Neural cell (in vitro differentiated cells): ENCODE measurements at regions not wholly inside any gene's neighbourhood (a gene's known extent, or its start where the extent isn't known, plus 50 kb on each side); places are given as distances from the start of the nearest gene placed in this dataset.

Experiments
- H2AFZ ChIP-seq: fragments of 200-600, 300-800 bp; sonication (generic), shearing (Covaris generic); 2 replicates; pipeline ENCODE4 v1.6.0; 2014; ENCODE audit warnings: low read depth, mild to moderate bottlenecking, antibody characterized with exemption, low read length, moderate library complexity
- H3F3A ChIP-seq: fragments of 200-600 bp; shearing (Covaris generic); 2 replicates; pipeline ENCODE4 v1.6.1; 2016; ENCODE audit warnings: mild to moderate bottlenecking, moderate library complexity, mixed read lengths, antibody characterized with exemption, low read length; ENCODE audit not compliant: insufficient read depth, poor library complexity, severe bottlenecking
- H3K27ac ChIP-seq: fragments of 200-600, 300-800 bp; sonication (generic), shearing (Covaris generic); 2 replicates; pipeline ENCODE4 v1.5.1; 2014; ENCODE audit warnings: mild to moderate bottlenecking, low read length, moderate library complexity
- H3K27me3 ChIP-seq: fragments of 300-800, 200-600 bp; sonication (generic), shearing (Covaris generic); 2 replicates; pipeline ENCODE4 v1.6.0; 2014; ENCODE audit warnings: mild to moderate bottlenecking, low read depth, low read length, moderate library complexity; ENCODE audit not compliant: insufficient read depth
- H3K36me3 ChIP-seq: fragments of 300-800, 200-600 bp; sonication (generic), shearing (Covaris generic); 2 replicates; pipeline ENCODE4 v1.5.1; 2014; ENCODE audit warnings: mild to moderate bottlenecking, antibody characterized with exemption, low read length, moderate library complexity; ENCODE audit not compliant: insufficient read depth
- H3K4me2 ChIP-seq: fragments of 300-800, 200-600 bp; sonication (generic), shearing (Covaris generic); 2 replicates; pipeline ENCODE4 v1.6.0; 2014; ENCODE audit warnings: mild to moderate bottlenecking, low read length
- H3K4me3 ChIP-seq: fragments of 300-800, 200-600 bp; sonication (generic), shearing (Covaris generic); 2 replicates; pipeline ENCODE4 v1.5.1; 2014; ENCODE audit warnings: mild to moderate bottlenecking, low read length, moderate library complexity
- H3K79me2 ChIP-seq: fragments of 200-600 bp; shearing (Covaris generic); replicated peaks from 2 replicates; pipeline ENCODE4 v1.6.0; 2014; ENCODE audit warnings: mild to moderate bottlenecking, low read length, moderate library complexity; ENCODE audit not compliant: insufficient read depth
- H3K9ac ChIP-seq: fragments of 300-800, 200-600 bp; sonication (generic), shearing (Covaris generic); 2 replicates; pipeline ENCODE4 v1.6.1; 2016; ENCODE audit warnings: mild to moderate bottlenecking, low read length, mixed read lengths
- H3K9me2 ChIP-seq: fragments of 200-600 bp; shearing (Covaris generic); 2 replicates; pipeline ENCODE4 v1.6.1; 2016; ENCODE audit warnings: mild to moderate bottlenecking, low read length, mixed read lengths; ENCODE audit not compliant: insufficient read depth
- H3K9me3 ChIP-seq: fragments of 200-600, 300-800 bp; sonication (generic), shearing (Covaris generic); 2 replicates; pipeline ENCODE4 v1.6.1; 2016; ENCODE audit warnings: mild to moderate bottlenecking, mixed run types, low read length, moderate library complexity, mixed read lengths
- H4K20me1 ChIP-seq: fragments of 200-600 bp; shearing (Covaris generic); 2 replicates; pipeline ENCODE4 v1.6.1; 2016; ENCODE audit warnings: mild to moderate bottlenecking, mixed run types; ENCODE audit not compliant: insufficient read depth
- EP300 ChIP-seq: fragments of 450-650 bp; conservative IDR thresholded peaks from 2 replicates; pipeline ENCODE4 v1.6.1; 2014; ENCODE audit warnings: antibody characterized with exemption, mild to moderate bottlenecking, moderate library complexity; ENCODE audit not compliant: poor library complexity, severe bottlenecking
- EZH2 ChIP-seq: fragments of 200-600, 300-800 bp; shearing (Covaris generic), sonication (generic); IDR thresholded peaks from 2 replicates; pipeline ENCODE4 v1.6.1; 2014; ENCODE audit warnings: antibody characterized with exemption, low read length, borderline replicate concordance, mild to moderate bottlenecking; ENCODE audit not compliant: insufficient read depth, poor library complexity, severe bottlenecking
- MXI1 ChIP-seq: fragments of 450-650 bp; conservative IDR thresholded peaks from 2 replicates; pipeline ENCODE4 v1.6.1; 2014; ENCODE audit warnings: antibody characterized with exemption, mild to moderate bottlenecking; ENCODE audit not compliant: poor library complexity, severe bottlenecking
- POLR2AphosphoS5 ChIP-seq: IDR thresholded peaks from 2 replicates; pipeline ENCODE4 v1.6.1; 2012
- RAD21 ChIP-seq: fragments of 450-650 bp; conservative IDR thresholded peaks from 2 replicates; pipeline ENCODE4 v1.6.1; 2014; ENCODE audit warnings: antibody characterized with exemption, mild to moderate bottlenecking, moderate library complexity
- REST ChIP-seq: IDR thresholded peaks from 2 replicates; pipeline ENCODE4 v1.6.1; 2012; ENCODE audit warnings: borderline replicate concordance
- SMC3 ChIP-seq: fragments of 450-650 bp; conservative IDR thresholded peaks from 2 replicates; pipeline ENCODE4 v1.6.1; 2014; ENCODE audit warnings: antibody characterized with exemption, mild to moderate bottlenecking, moderate library complexity; ENCODE audit not compliant: poor library complexity
- TAF1 ChIP-seq: IDR thresholded peaks from 2 replicates; pipeline ENCODE4 v1.6.1; 2012; ENCODE audit warnings: low read depth
- TF ChIP-seq, protein P1 (sequence below): fragments of 450-650 bp; IDR thresholded peaks from 2 replicates; pipeline ENCODE4 v1.5.1; 2014; ENCODE audit warnings: antibody characterized with exemption, mild to moderate bottlenecking, moderate library complexity; ENCODE audit not compliant: poor library complexity, severe bottlenecking

- H3K4me3 ChIP-seq = no peak overlapping the region
- no peak for TF ChIP-seq MXI1
- no peak for TF ChIP-seq EP300
These were observed 1093.7 kb downstream of the SLC6A15 start for GRCh38 chr12:83818881-83819280.

DNA sequence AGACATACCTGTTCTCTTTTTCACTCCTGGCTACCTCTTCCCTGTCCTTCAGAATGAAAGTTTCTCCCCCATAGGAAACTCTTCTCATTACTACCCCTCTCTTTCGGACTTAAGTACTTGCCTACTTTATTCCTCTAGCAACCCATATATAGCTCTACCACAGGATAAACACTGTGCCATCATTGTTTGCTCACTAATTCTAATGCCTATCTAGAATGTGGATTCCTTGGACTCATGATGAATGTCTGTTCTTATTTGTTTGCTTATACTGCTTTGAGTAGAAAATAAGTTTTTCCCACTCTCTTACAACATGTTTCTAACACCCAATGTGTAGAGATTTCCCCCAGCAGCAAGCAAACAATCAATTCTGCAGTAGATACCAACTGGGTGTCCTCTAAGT is 1094.9 kb downstream of the SLC6A15 start:
- Histone ChIP-seq H3K9me2 (no peaks in the 10 kb centered on the region), H3K9ac (no peak overlapping the region), H3K4me3 (no peak overlapping the region), H3K4me2 (no peak overlapping the region), H4K20me1 (no peaks in the 10 kb centered on the region), H3K27me3 (no peaks in the 10 kb centered on the region), H3F3A (no peaks in the 10 kb centered on the region), H3K79me2 (no peaks in the 10 kb centered on the region), H2AFZ (no peak overlapping the region), H3K36me3 (no peaks in the 10 kb centered on the region), H3K27ac (no peak overlapping the region), H3K9me3 (no peaks in the 10 kb centered on the region)
- TF ChIP-seq POLR2AphosphoS5 = no peak
- no peak for TF ChIP-seq REST
- TF ChIP-seq, protein P1, sequence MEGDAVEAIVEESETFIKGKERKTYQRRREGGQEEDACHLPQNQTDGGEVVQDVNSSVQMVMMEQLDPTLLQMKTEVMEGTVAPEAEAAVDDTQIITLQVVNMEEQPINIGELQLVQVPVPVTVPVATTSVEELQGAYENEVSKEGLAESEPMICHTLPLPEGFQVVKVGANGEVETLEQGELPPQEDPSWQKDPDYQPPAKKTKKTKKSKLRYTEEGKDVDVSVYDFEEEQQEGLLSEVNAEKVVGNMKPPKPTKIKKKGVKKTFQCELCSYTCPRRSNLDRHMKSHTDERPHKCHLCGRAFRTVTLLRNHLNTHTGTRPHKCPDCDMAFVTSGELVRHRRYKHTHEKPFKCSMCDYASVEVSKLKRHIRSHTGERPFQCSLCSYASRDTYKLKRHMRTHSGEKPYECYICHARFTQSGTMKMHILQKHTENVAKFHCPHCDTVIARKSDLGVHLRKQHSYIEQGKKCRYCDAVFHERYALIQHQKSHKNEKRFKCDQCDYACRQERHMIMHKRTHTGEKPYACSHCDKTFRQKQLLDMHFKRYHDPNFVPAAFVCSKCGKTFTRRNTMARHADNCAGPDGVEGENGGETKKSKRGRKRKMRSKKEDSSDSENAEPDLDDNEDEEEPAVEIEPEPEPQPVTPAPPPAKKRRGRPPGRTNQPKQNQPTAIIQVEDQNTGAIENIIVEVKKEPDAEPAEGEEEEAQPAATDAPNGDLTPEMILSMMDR = no peak
- TF ChIP-seq TAF1 = no peak
- TF ChIP-seq EP300 = no peak
- no peak for TF ChIP-seq SMC3
- TF ChIP-seq EZH2 = no peak
- no peak for TF ChIP-seq MXI1
- no peak for TF ChIP-seq RAD21

More at GRCh38 chr12:83818881-83819280, 1093.7 kb downstream of the SLC6A15 start:
- H3K27ac ChIP-seq = no peak overlapping the region
- H3K4me2 ChIP-seq = no peak overlapping the region
- no peaks in the 10 kb centered on the region for H3K27me3 ChIP-seq
- H3K9me3 ChIP-seq = no peaks in the 10 kb centered on the region
- no peaks in the 10 kb centered on the region for H3K9me2 ChIP-seq
- H4K20me1 ChIP-seq = no peaks in the 10 kb centered on the region
- no peaks in the 10 kb centered on the region for H3F3A ChIP-seq
- H3K79me2 ChIP-seq = no peaks in the 10 kb centered on the region
- H2AFZ ChIP-seq = no peak overlapping the region
- H3K36me3 ChIP-seq = no peaks in the 10 kb centered on the region
- no peak overlapping the region for H3K9ac ChIP-seq

DNA sequence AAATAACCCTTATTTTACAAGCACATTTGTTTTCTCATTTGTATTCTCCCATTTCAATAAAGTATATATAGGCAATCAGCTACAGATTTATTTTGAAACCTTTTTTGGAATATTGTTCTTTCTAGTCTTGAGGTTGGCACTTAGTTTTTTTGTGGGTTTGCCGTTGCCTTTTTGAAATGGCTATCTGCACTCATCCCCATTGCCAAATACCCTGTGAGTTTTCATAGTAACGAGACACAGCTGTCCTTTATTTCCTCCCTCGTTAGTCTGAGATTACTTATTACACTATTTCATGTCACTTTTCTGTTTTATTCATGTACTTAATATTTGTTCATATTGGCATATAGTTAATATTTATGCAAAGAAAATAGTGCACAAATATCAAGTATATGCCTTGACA is 1104.0 kb downstream of the SLC6A15 start:
- H3F3A ChIP-seq = no peaks in the 10 kb centered on the region
- H3K27ac ChIP-seq = no peak overlapping the region
- H3K27me3 ChIP-seq = no peaks in the 10 kb centered on the region
- no peak overlapping the region for H3K4me3 ChIP-seq
- no peaks in the 10 kb centered on the region for H3K9me2 ChIP-seq
- no peaks in the 10 kb centered on the region for H3K79me2 ChIP-seq
- H3K4me2 ChIP-seq = no peak overlapping the region
- H3K36me3 ChIP-seq = no peaks in the 10 kb centered on the region
- H3K9me3 ChIP-seq = no peaks in the 10 kb centered on the region
- no peak overlapping the region for H3K9ac ChIP-seq
- no peak for TF ChIP-seq MXI1
- TF ChIP-seq POLR2AphosphoS5 = no peak
- no peak for TF ChIP-seq REST
- TF ChIP-seq EP300 = no peak
- TF ChIP-seq EZH2 = no peak
- TF ChIP-seq TAF1 = no peak
- no peak for TF ChIP-seq SMC3
- TF ChIP-seq, protein P1 = no peak
- no peak for TF ChIP-seq RAD21
- H4K20me1 ChIP-seq = no peaks in the 10 kb centered on the region
- no peak overlapping the region for H2AFZ ChIP-seq
